DND-41 (cell line): ENCODE measurements at regions not wholly inside any gene's neighbourhood (a gene's known extent, or its start where the extent isn't known, plus 50 kb on each side); places are given as distances from the start of the nearest gene placed in this dataset.

Source experiments
- CTCF ChIP-seq: IDR thresholded peaks from 2 replicates; pipeline ENCODE4 v1.5.1; 2012; ENCODE audit warnings: borderline replicate concordance, low read length, moderate library complexity, mild to moderate bottlenecking; ENCODE audit not compliant: poor library complexity, severe bottlenecking; ENCODE audit errors: extremely low read depth
- EZH2 ChIP-seq: IDR thresholded peaks from 3 replicates; pipeline ENCODE4 v1.6.1; 2012; ENCODE audit warnings: borderline replicate concordance, low read depth, mild to moderate bottlenecking, moderate library complexity, low read length, inconsistent platforms; ENCODE audit not compliant: severe bottlenecking

DNA sequence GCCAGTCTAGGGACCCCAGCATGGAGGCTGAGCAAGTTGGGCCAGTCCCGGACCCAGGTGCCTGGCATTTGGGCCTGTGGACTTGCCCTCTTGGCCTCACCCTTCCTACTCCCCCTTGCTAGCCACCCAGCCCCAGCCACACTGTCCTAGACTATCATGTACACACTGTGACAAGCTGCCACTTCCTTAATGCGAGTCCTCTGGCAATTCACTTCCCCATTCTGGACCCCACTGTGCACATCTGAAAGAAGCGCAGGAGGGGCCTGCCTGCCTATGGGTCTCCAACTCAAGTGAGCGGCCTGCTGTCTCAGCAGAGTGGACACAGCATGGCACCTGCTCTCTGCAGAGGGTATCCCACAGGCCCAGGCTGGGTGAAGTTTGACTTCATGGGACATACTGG, 68.5 kb upstream of the LMO1 start:
- TF ChIP-seq CTCF (no peak), EZH2 (no peak)
